ENCODE measurements at regions not wholly inside any gene's neighbourhood (a gene's known extent, or its start where the extent isn't known, plus 50 kb on each side); places are given as distances from the start of the nearest gene placed in this dataset.

- no peak for TF ChIP-seq EZH2 (IDR thresholded peaks at IDR 0.05; ENCODE audit: low read length, missing control alignments)
- TF ChIP-seq, protein P1, sequence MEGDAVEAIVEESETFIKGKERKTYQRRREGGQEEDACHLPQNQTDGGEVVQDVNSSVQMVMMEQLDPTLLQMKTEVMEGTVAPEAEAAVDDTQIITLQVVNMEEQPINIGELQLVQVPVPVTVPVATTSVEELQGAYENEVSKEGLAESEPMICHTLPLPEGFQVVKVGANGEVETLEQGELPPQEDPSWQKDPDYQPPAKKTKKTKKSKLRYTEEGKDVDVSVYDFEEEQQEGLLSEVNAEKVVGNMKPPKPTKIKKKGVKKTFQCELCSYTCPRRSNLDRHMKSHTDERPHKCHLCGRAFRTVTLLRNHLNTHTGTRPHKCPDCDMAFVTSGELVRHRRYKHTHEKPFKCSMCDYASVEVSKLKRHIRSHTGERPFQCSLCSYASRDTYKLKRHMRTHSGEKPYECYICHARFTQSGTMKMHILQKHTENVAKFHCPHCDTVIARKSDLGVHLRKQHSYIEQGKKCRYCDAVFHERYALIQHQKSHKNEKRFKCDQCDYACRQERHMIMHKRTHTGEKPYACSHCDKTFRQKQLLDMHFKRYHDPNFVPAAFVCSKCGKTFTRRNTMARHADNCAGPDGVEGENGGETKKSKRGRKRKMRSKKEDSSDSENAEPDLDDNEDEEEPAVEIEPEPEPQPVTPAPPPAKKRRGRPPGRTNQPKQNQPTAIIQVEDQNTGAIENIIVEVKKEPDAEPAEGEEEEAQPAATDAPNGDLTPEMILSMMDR (conservative IDR thresholded peaks at IDR 0.05 in 1 of 2, IDR thresholded peaks at IDR 0.05 in 1 of 2; ENCODE audit: low read depth in 1 of 2, low read length in 2 of 2) = no peak
- H3K79me2 ChIP-seq (ENCODE audit: control insufficient read depth, insufficient read depth, low read length) = no peaks in the 10 kb centered on the region
- H3K4me1 ChIP-seq (ENCODE audit: control insufficient read depth, extremely low read depth, insufficient read depth, low read length) = no peaks in the 10 kb centered on the region
- no peak overlapping the region for H2AFZ ChIP-seq (ENCODE audit: low read length)
- H3K4me3 ChIP-seq (replicated peaks in 1 of 4; ENCODE audit: control extremely low read depth in 1 of 4, insufficient read depth in 1 of 4, low read depth in 3 of 4, low read length in 4 of 4) = no peak overlapping the region
- H3K4me2 ChIP-seq (ENCODE audit: extremely low read depth, insufficient read depth, low read length) = no peak overlapping the region
- no peak for DNase-seq (ENCODE audit: low read depth in 2 of 2)
- no peak overlapping the region for H3K27ac ChIP-seq (ENCODE audit: insufficient read depth, low read length)
- H3K27me3 ChIP-seq (ENCODE audit: control insufficient read depth, insufficient read depth, low read length) = no peaks in the 10 kb centered on the region
- H3K9me3 ChIP-seq (ENCODE audit: control insufficient read depth, insufficient read depth, low read depth, low read length) = no peaks in the 10 kb centered on the region
- no peak overlapping the region for H3K9ac ChIP-seq (ENCODE audit: insufficient read depth, low read length)
- no peaks in the 10 kb centered on the region for H3K36me3 ChIP-seq (ENCODE audit: control insufficient read depth, insufficient read depth, low read length)
- H4K20me1 ChIP-seq (ENCODE audit: control insufficient read depth, extremely low read depth, insufficient read depth, low read length) = no peaks in the 10 kb centered on the region
Measured at GRCh38 chr18:73670039-73670438, 477.6 kb downstream of the FBXO15 start.

GRCh38 chr18:73669297-73669696, 478.3 kb downstream of the FBXO15 start:
- peak overlapping the region; percentile 35 for H3K4me2 ChIP-seq (ENCODE audit: extremely low read depth, insufficient read depth, low read length)
- no peaks in the 10 kb centered on the region for H4K20me1 ChIP-seq (ENCODE audit: control insufficient read depth, extremely low read depth, insufficient read depth, low read length)
- H3K4me1 ChIP-seq (ENCODE audit: control insufficient read depth, extremely low read depth, insufficient read depth, low read length) = no peaks in the 10 kb centered on the region
- H3K79me2 ChIP-seq (ENCODE audit: control insufficient read depth, insufficient read depth, low read length) = no peaks in the 10 kb centered on the region
- H3K9me3 ChIP-seq (ENCODE audit: control insufficient read depth, insufficient read depth, low read depth, low read length) = no peaks in the 10 kb centered on the region
- no peak for TF ChIP-seq EZH2 (IDR thresholded peaks at IDR 0.05; ENCODE audit: low read length, missing control alignments)
- TF ChIP-seq, protein P1 (conservative IDR thresholded peaks at IDR 0.05 in 1 of 2, IDR thresholded peaks at IDR 0.05 in 1 of 2; ENCODE audit: low read depth in 1 of 2, low read length in 2 of 2) = no peak
- no peaks in the 10 kb centered on the region for H3K36me3 ChIP-seq (ENCODE audit: control insufficient read depth, insufficient read depth, low read length)
- H3K27ac ChIP-seq (ENCODE audit: insufficient read depth, low read length) = no peak overlapping the region
- no peaks in the 10 kb centered on the region for H3K27me3 ChIP-seq (ENCODE audit: control insufficient read depth, insufficient read depth, low read length)
- no peak overlapping the region for H3K9ac ChIP-seq (ENCODE audit: insufficient read depth, low read length)
- no peak overlapping the region for H3K4me3 ChIP-seq (replicated peaks in 1 of 4; ENCODE audit: control extremely low read depth in 1 of 4, insufficient read depth in 1 of 4, low read depth in 3 of 4, low read length in 4 of 4)
- DNase-seq (ENCODE audit: low read depth in 2 of 2) = peak; percentile 87 to 90
- H2AFZ ChIP-seq (ENCODE audit: low read length) = no peak overlapping the region

DNA sequence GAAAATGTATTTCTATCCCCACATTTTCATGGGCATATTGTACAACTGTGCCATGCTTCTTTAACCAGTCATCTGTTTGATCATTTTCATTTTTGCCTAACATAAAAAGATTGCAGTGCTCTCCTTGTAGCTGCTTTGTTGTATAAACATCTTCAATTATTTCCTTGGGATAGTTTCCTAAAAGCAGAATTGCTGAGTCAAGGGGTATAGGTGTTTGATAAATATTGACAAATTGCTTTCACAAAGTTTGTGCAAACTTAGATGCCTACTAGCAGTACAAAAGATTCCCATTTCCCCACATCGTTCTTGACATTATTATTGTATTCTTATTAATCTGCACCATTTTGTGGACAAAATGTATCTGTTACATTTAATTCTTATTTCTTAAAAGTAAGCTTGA, 479.6 kb downstream of the FBXO15 start:
- Histone ChIP-seq H3K4me2 (ENCODE audit: extremely low read depth, insufficient read depth, low read length) (no peak overlapping the region), H4K20me1 (ENCODE audit: control insufficient read depth, extremely low read depth, insufficient read depth, low read length) (no peaks in the 10 kb centered on the region), H2AFZ (ENCODE audit: low read length) (no peak overlapping the region), H3K36me3 (ENCODE audit: control insufficient read depth, insufficient read depth, low read length) (no peaks in the 10 kb centered on the region), H3K4me1 (ENCODE audit: control insufficient read depth, extremely low read depth, insufficient read depth, low read length) (no peaks in the 10 kb centered on the region), H3K4me3 (replicated peaks in 1 of 4; ENCODE audit: control extremely low read depth in 1 of 4, insufficient read depth in 1 of 4, low read depth in 3 of 4, low read length in 4 of 4) (no peak overlapping the region), H3K27me3 (ENCODE audit: control insufficient read depth, insufficient read depth, low read length) (no peaks in the 10 kb centered on the region), H3K9me3 (ENCODE audit: control insufficient read depth, insufficient read depth, low read depth, low read length) (no peaks in the 10 kb centered on the region), H3K27ac (ENCODE audit: insufficient read depth, low read length) (no peak overlapping the region), H3K9ac (ENCODE audit: insufficient read depth, low read length) (no peak overlapping the region), H3K79me2 (ENCODE audit: control insufficient read depth, insufficient read depth, low read length) (no peaks in the 10 kb centered on the region)
- no peak for TF ChIP-seq EZH2 (IDR thresholded peaks at IDR 0.05; ENCODE audit: low read length, missing control alignments)
- TF ChIP-seq, protein P1 (conservative IDR thresholded peaks at IDR 0.05 in 1 of 2, IDR thresholded peaks at IDR 0.05 in 1 of 2; ENCODE audit: low read depth in 1 of 2, low read length in 2 of 2) = no peak
- DNase-seq (ENCODE audit: low read depth in 2 of 2) = no peak

Measured in fibroblast of lung (primary cell).